ENCODE measurements at regions not wholly inside any gene's neighbourhood (a gene's known extent, or its start where the extent isn't known, plus 50 kb on each side); places are given as distances from the start of the nearest gene placed in this dataset.

DNA sequence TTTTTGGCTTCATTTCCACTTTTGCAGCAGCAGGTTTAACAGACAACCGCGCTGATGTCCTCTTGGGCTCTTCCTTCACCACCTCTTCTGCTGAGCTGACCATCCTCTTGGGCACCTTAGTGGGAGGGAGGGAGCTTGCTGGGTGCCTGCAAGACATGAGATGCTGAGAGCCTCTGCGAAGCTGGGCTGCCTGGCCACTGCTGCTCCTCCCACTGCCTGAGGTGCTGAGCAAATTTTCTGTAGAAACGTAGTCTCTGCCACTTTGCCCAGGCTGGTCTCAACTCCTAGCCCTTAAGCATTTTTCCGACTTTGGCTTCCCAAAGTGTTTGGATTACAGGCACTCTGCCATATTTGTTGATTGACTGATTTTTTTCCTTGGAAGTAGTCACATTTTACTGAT is 422.2 kb upstream of the MC4R start:
- Histone ChIP-seq H3K36me3 (ENCODE audit: insufficient read depth, low read length, poor library complexity, severe bottlenecking) (no peaks in the 10 kb centered on the region), H3K4me3 (ENCODE audit: low read depth, low read length, poor library complexity, severe bottlenecking) (no peak overlapping the region), H3K9me3 (ENCODE audit: low read depth, low read length, poor library complexity, severe bottlenecking) (no peaks in the 10 kb centered on the region), H3K4me1 (ENCODE audit: insufficient read depth, low read length, poor library complexity, severe bottlenecking) (no peaks in the 10 kb centered on the region), H3K27me3 (replicated peaks; ENCODE audit: insufficient read depth, low read depth, low read length, poor library complexity) (no peaks in the 10 kb centered on the region), H3K27ac (ENCODE audit: low read depth, low read length, poor library complexity, severe bottlenecking) (no peak overlapping the region)
- ChIA-PET POLR2A (ENCODE audit: low non-redundant PET) (no interaction called here), CTCF (no interaction called here)
- intact Hi-C loops (cut with micrococcal nuclease; ENCODE audit: unreplicated experiment): no loop called here
- BruUV-seq (replicated peaks): no TSS peak
- DNase-seq (ENCODE audit: low spot score): no peak
- no peak for TF ChIP-seq EZH2 (IDR thresholded peaks at IDR 0.05; ENCODE audit: borderline replicate concordance, low read depth, low read length, poor library complexity, severe bottlenecking)
- TF ChIP-seq, protein P1, sequence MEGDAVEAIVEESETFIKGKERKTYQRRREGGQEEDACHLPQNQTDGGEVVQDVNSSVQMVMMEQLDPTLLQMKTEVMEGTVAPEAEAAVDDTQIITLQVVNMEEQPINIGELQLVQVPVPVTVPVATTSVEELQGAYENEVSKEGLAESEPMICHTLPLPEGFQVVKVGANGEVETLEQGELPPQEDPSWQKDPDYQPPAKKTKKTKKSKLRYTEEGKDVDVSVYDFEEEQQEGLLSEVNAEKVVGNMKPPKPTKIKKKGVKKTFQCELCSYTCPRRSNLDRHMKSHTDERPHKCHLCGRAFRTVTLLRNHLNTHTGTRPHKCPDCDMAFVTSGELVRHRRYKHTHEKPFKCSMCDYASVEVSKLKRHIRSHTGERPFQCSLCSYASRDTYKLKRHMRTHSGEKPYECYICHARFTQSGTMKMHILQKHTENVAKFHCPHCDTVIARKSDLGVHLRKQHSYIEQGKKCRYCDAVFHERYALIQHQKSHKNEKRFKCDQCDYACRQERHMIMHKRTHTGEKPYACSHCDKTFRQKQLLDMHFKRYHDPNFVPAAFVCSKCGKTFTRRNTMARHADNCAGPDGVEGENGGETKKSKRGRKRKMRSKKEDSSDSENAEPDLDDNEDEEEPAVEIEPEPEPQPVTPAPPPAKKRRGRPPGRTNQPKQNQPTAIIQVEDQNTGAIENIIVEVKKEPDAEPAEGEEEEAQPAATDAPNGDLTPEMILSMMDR (conservative IDR thresholded peaks at IDR 0.05; ENCODE audit: low read depth, low read length): no peak

- BruUV-seq (replicated peaks): no TSS peak
- ChIA-PET POLR2A (ENCODE audit: low non-redundant PET) (no interaction called here), CTCF (no interaction called here)
- Histone ChIP-seq H3K4me3 (ENCODE audit: low read depth, low read length, poor library complexity, severe bottlenecking) (no peak overlapping the region), H3K27ac (ENCODE audit: low read depth, low read length, poor library complexity, severe bottlenecking) (no peak overlapping the region), H3K27me3 (replicated peaks; ENCODE audit: insufficient read depth, low read depth, low read length, poor library complexity) (no peaks in the 10 kb centered on the region), H3K9me3 (ENCODE audit: low read depth, low read length, poor library complexity, severe bottlenecking) (no peaks in the 10 kb centered on the region), H3K4me1 (ENCODE audit: insufficient read depth, low read length, poor library complexity, severe bottlenecking) (no peaks in the 10 kb centered on the region), H3K36me3 (ENCODE audit: insufficient read depth, low read length, poor library complexity, severe bottlenecking) (no peaks in the 10 kb centered on the region)
- intact Hi-C loops (cut with micrococcal nuclease; ENCODE audit: unreplicated experiment): no loop called here
- no peak for TF ChIP-seq EZH2 (IDR thresholded peaks at IDR 0.05; ENCODE audit: borderline replicate concordance, low read depth, low read length, poor library complexity, severe bottlenecking)
- TF ChIP-seq, protein P1 (conservative IDR thresholded peaks at IDR 0.05; ENCODE audit: low read depth, low read length): no peak
- no peak for DNase-seq (ENCODE audit: low spot score)
Measured at GRCh38 chr18:60804415-60804814, 431.8 kb upstream of the MC4R start.

DNA sequence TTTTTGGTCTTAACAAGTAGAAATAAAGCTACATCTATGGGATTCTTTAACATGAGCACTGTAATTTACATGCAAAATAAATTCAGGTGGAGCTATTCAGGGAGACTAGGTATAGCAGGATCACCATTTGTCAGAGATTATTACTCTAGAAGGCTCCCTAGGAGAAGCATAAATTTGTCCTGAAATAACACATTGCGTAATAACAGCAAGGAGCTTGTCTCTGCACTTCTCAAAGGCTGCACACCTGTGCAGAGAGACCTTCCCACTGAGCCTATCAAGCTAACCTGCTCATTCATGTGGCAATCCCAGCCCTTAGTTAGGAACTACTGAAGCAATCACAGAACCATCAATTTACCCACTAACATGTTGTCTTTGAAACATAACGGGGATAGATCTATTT is 437.4 kb upstream of the MC4R start:
- POLR2A ChIA-PET (ENCODE audit: low non-redundant PET): no interaction called here
- no peak for DNase-seq (ENCODE audit: low spot score)
- CTCF ChIA-PET: no interaction called here
- no peaks in the 10 kb centered on the region for H3K9me3 ChIP-seq (ENCODE audit: low read depth, low read length, poor library complexity, severe bottlenecking)
- H3K4me1 ChIP-seq (ENCODE audit: insufficient read depth, low read length, poor library complexity, severe bottlenecking): no peaks in the 10 kb centered on the region
- BruUV-seq (replicated peaks): no TSS peak
- H3K27ac ChIP-seq (ENCODE audit: low read depth, low read length, poor library complexity, severe bottlenecking): no peak overlapping the region
- TF ChIP-seq, protein P1 (conservative IDR thresholded peaks at IDR 0.05; ENCODE audit: low read depth, low read length): no peak
- TF ChIP-seq EZH2 (IDR thresholded peaks at IDR 0.05; ENCODE audit: borderline replicate concordance, low read depth, low read length, poor library complexity, severe bottlenecking): no peak
- intact Hi-C loops (cut with micrococcal nuclease; ENCODE audit: unreplicated experiment): loop anchor here (5.0 kb wide), 1 partner anchor 692 kb away; no protein-coding TSS in a partner anchor
- no peak overlapping the region for H3K4me3 ChIP-seq (ENCODE audit: low read depth, low read length, poor library complexity, severe bottlenecking)
- H3K27me3 ChIP-seq (replicated peaks; ENCODE audit: insufficient read depth, low read depth, low read length, poor library complexity): no peaks in the 10 kb centered on the region
- H3K36me3 ChIP-seq (ENCODE audit: insufficient read depth, low read length, poor library complexity, severe bottlenecking): no peaks in the 10 kb centered on the region

Measured in A673 (cell line).